ENCODE measurements at regions not wholly inside any gene's neighbourhood (a gene's known extent, or its start where the extent isn't known, plus 50 kb on each side); places are given as distances from the start of the nearest gene placed in this dataset.

GRCh38 chr2:187177253-187177652, 270.8 kb downstream of the CALCRL start:
- TF ChIP-seq CTCF (IDR thresholded peaks at IDR 0.05): no peak
- no peak for TF ChIP-seq POLR2A (IDR thresholded peaks at IDR 0.05)
- no peak for DNase-seq
- no peaks in the 10 kb centered on the region for H3K36me3 ChIP-seq
- no peaks in the 10 kb centered on the region for H3K4me1 ChIP-seq
- intact Hi-C loops (cut with DNase I; ENCODE audit: low total_unique reads): no loop called here
- H3K9me3 ChIP-seq: peaks cover 0 to 3% of the 10 kb centered on the region in 2 donors
- H3K4me3 ChIP-seq: no peak overlapping the region
- no peaks in the 10 kb centered on the region for H3K27me3 ChIP-seq
- no peak overlapping the region for H3K27ac ChIP-seq

GRCh38 chr2:187174582-187174981, 273.5 kb downstream of the CALCRL start:
- H3K4me3 ChIP-seq: no peak overlapping the region
- no peaks in the 10 kb centered on the region for H3K4me1 ChIP-seq
- no peaks in the 10 kb centered on the region for H3K27me3 ChIP-seq
- intact Hi-C loops (cut with DNase I; ENCODE audit: low total_unique reads): no loop called here
- H3K9me3 ChIP-seq: no peaks in the 10 kb centered on the region
- no peak overlapping the region for H3K27ac ChIP-seq
- H3K36me3 ChIP-seq: no peaks in the 10 kb centered on the region
- no peak for DNase-seq
- TF ChIP-seq CTCF (IDR thresholded peaks at IDR 0.05) (no peak), POLR2A (IDR thresholded peaks at IDR 0.05) (no peak)

GRCh38 chr2:187171318-187171717, 276.7 kb downstream of the CALCRL start:
- H3K4me1 ChIP-seq: no peaks in the 10 kb centered on the region
- intact Hi-C loops (cut with DNase I; ENCODE audit: low total_unique reads): no loop called here
- no peaks in the 10 kb centered on the region for H3K27me3 ChIP-seq
- H3K4me3 ChIP-seq: no peak overlapping the region
- no peaks in the 10 kb centered on the region for H3K9me3 ChIP-seq
- no peak overlapping the region for H3K27ac ChIP-seq
- H3K36me3 ChIP-seq: no peaks in the 10 kb centered on the region
- no peak for DNase-seq
- TF ChIP-seq POLR2A (IDR thresholded peaks at IDR 0.05) (no peak), CTCF (IDR thresholded peaks at IDR 0.05) (no peak)

GRCh38 chr2:187169864-187170263, 278.2 kb downstream of the CALCRL start:
- intact Hi-C loops (cut with DNase I; ENCODE audit: low total_unique reads): no loop called here
- TF ChIP-seq CTCF (IDR thresholded peaks at IDR 0.05): no peak
- no peak for TF ChIP-seq POLR2A (IDR thresholded peaks at IDR 0.05)
- Histone ChIP-seq H3K9me3 (no peaks in the 10 kb centered on the region), H3K4me1 (no peaks in the 10 kb centered on the region), H3K4me3 (no peak overlapping the region), H3K36me3 (no peaks in the 10 kb centered on the region), H3K27ac (no peak overlapping the region), H3K27me3 (no peaks in the 10 kb centered on the region)
- DNase-seq: no peak

- no peaks in the 10 kb centered on the region for H3K27me3 ChIP-seq
- H3K36me3 ChIP-seq: no peaks in the 10 kb centered on the region
- intact Hi-C loops (cut with DNase I; ENCODE audit: low total_unique reads): no loop called here
- DNase-seq: no peak
- TF ChIP-seq CTCF (IDR thresholded peaks at IDR 0.05): no peak
- TF ChIP-seq POLR2A (IDR thresholded peaks at IDR 0.05): no peak
- H3K4me3 ChIP-seq: no peak overlapping the region
- no peak overlapping the region for H3K27ac ChIP-seq
- no peaks in the 10 kb centered on the region for H3K9me3 ChIP-seq
- H3K4me1 ChIP-seq: no peaks in the 10 kb centered on the region
These were observed 279.0 kb downstream of the CALCRL start for GRCh38 chr2:187168720-187169713.

All from uterus (tissue), 3 donors.